ENCODE measurements at regions not wholly inside any gene's neighbourhood (a gene's known extent, or its start where the extent isn't known, plus 50 kb on each side); places are given as distances from the start of the nearest gene placed in this dataset.

GRCh38 chr1:29685387-29685786 is 449.1 kb downstream of the PTPRU start:
- TF ChIP-seq CTCF (IDR thresholded peaks at IDR 0.05), result no peak
- no peak for TF ChIP-seq EP300 (IDR thresholded peaks at IDR 0.05)
- TF ChIP-seq POLR2A (IDR thresholded peaks at IDR 0.05), result no peak

All from ovary (tissue), 3 donors.